DND-41 (cell line): ENCODE measurements at regions not wholly inside any gene's neighbourhood (a gene's known extent, or its start where the extent isn't known, plus 50 kb on each side); places are given as distances from the start of the nearest gene placed in this dataset.

ENCODE experiments used
- ATAC-seq: fragments of 200-7000 bp; cut with Tn5 transposase; 3 replicates; pipeline ENCODE4 v1.9.1; 2021; ENCODE audit warnings: low read depth; ENCODE audit not compliant: insufficient read depth
- DNase-seq: peaks from one replicate; pipeline ENCODE4 v3.0.0-alpha.2; 2020
- H2AFZ ChIP-seq: 2 replicates; pipeline ENCODE4 v1.6.0; 2012; ENCODE audit warnings: low read depth, low read length
- H3K27ac ChIP-seq: 2 replicates; pipeline ENCODE4 v1.5.1; 2012; ENCODE audit warnings: low read length, inconsistent platforms
- H3K27me3 ChIP-seq: fragments of 200-600 bp; sonication (generic); 2 replicates; pipeline ENCODE4 v1.6.0; 2012; ENCODE audit warnings: low read length, mild to moderate bottlenecking, inconsistent platforms; ENCODE audit not compliant: insufficient read depth, poor library complexity
- H3K36me3 ChIP-seq: 2 replicates; pipeline ENCODE4 v1.5.1; 2012; ENCODE audit warnings: low read length, inconsistent platforms; ENCODE audit not compliant: insufficient read depth
- H3K4me1 ChIP-seq: 2 replicates; pipeline ENCODE4 v1.5.1; 2012; ENCODE audit warnings: mild to moderate bottlenecking, low read length; ENCODE audit not compliant: insufficient read depth
- H3K4me2 ChIP-seq: 2 replicates; pipeline ENCODE4 v1.6.0; 2012; ENCODE audit warnings: mild to moderate bottlenecking, moderate library complexity, low read length, inconsistent platforms; ENCODE audit not compliant: insufficient read depth
- H3K4me3 ChIP-seq, 2 experiments: fragments of 200-600 bp in 1 of 2; shearing (Covaris generic) in 1 of 2; 2 replicates each; pipeline ENCODE4 v1.5.1; 2012 to 2016; ENCODE audit warnings: inconsistent platforms in 2 of 2, low read length in 2 of 2, mild to moderate bottlenecking in 2 of 2, low read depth in 1 of 2, moderate library complexity in 1 of 2
- H3K79me2 ChIP-seq: 2 replicates; pipeline ENCODE4 v1.6.0; 2012; ENCODE audit warnings: low read length, inconsistent platforms; ENCODE audit not compliant: insufficient read depth
- H3K9ac ChIP-seq: 2 replicates; pipeline ENCODE4 v1.6.0; 2012; ENCODE audit warnings: low read depth, mild to moderate bottlenecking, inconsistent platforms, low read length, moderate library complexity
- H3K9me3 ChIP-seq: 2 replicates; pipeline ENCODE4 v1.5.1; 2012; ENCODE audit warnings: low read length, moderate library complexity, mild to moderate bottlenecking, inconsistent platforms; ENCODE audit not compliant: insufficient read depth, severe bottlenecking
- H4K20me1 ChIP-seq: 2 replicates; pipeline ENCODE4 v1.6.0; 2012; ENCODE audit warnings: low read length; ENCODE audit not compliant: insufficient read depth
- EZH2 ChIP-seq: IDR thresholded peaks from 3 replicates; pipeline ENCODE4 v1.6.1; 2012; ENCODE audit warnings: borderline replicate concordance, low read depth, mild to moderate bottlenecking, moderate library complexity, low read length, inconsistent platforms; ENCODE audit not compliant: severe bottlenecking
- TF ChIP-seq, protein P1 (sequence below): IDR thresholded peaks from 2 replicates; pipeline ENCODE4 v1.5.1; 2012; ENCODE audit warnings: borderline replicate concordance, low read length, moderate library complexity, mild to moderate bottlenecking; ENCODE audit not compliant: poor library complexity, severe bottlenecking; ENCODE audit errors: extremely low read depth

DNA sequence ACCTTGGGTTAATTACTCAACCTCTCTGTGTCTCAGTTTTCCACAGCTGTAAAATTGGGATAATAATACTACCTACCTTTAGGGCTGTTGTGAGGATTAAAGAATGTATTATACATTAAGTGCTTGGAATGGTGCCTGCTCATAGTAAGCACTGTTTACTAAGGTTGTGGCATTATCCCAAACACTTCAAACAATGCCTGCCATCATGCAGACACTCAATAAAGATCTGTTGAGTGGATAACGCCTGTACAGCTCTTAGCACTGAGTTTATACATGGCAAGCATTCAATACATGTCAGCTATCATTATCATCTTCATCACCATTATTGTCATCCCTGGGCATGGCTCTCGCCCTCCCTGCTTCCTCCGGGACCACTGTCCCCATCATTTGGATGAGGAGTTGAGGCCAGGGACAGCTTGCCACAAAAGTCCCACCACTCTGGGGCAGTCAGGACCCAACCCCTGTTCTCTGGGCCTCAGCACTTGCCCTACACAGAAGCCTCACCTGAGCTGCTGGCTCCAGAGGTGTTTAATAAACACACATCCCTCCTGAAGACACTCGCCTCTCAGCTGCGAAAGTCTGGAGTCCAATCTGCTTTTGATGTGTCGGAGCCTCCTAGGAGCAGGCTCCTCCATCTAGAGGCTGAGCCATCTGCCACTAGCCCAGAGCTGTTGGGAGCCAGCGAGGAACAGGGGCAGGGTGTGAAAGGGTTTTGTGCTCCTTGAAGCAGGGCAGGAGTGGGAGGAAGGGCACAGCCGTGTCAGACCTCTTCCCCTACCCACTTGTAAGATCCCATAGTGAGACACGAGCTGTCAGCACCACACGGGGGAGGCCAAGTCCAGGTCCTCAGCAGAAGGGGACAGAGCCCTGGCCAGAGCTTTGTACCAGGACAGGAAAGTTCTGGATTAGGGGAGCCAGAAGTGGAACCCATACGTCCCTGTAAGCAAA, 80.9 kb upstream of the ZC3H12A start:
- TF ChIP-seq, protein P1, sequence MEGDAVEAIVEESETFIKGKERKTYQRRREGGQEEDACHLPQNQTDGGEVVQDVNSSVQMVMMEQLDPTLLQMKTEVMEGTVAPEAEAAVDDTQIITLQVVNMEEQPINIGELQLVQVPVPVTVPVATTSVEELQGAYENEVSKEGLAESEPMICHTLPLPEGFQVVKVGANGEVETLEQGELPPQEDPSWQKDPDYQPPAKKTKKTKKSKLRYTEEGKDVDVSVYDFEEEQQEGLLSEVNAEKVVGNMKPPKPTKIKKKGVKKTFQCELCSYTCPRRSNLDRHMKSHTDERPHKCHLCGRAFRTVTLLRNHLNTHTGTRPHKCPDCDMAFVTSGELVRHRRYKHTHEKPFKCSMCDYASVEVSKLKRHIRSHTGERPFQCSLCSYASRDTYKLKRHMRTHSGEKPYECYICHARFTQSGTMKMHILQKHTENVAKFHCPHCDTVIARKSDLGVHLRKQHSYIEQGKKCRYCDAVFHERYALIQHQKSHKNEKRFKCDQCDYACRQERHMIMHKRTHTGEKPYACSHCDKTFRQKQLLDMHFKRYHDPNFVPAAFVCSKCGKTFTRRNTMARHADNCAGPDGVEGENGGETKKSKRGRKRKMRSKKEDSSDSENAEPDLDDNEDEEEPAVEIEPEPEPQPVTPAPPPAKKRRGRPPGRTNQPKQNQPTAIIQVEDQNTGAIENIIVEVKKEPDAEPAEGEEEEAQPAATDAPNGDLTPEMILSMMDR: no peak
- TF ChIP-seq EZH2: no peak
- H3K9me3 ChIP-seq: no peaks in the 10 kb centered on the region
- peaks cover 9% of the 10 kb centered on the region for H3K27me3 ChIP-seq
- no peak overlapping the region for H3K4me2 ChIP-seq
- no peak for ATAC-seq
- H3K36me3 ChIP-seq: no peaks in the 10 kb centered on the region
- no peak overlapping the region for H3K9ac ChIP-seq
- no peak overlapping the region for H3K4me3 ChIP-seq
- no peak overlapping the region for H2AFZ ChIP-seq
- no peaks in the 10 kb centered on the region for H3K4me1 ChIP-seq
- H4K20me1 ChIP-seq: peaks cover 3% of the 10 kb centered on the region; the same call in 1 of the 2 replicates
- H3K27ac ChIP-seq: no peak overlapping the region
- DNase-seq: no peak
- H3K79me2 ChIP-seq: no peaks in the 10 kb centered on the region

DNA sequence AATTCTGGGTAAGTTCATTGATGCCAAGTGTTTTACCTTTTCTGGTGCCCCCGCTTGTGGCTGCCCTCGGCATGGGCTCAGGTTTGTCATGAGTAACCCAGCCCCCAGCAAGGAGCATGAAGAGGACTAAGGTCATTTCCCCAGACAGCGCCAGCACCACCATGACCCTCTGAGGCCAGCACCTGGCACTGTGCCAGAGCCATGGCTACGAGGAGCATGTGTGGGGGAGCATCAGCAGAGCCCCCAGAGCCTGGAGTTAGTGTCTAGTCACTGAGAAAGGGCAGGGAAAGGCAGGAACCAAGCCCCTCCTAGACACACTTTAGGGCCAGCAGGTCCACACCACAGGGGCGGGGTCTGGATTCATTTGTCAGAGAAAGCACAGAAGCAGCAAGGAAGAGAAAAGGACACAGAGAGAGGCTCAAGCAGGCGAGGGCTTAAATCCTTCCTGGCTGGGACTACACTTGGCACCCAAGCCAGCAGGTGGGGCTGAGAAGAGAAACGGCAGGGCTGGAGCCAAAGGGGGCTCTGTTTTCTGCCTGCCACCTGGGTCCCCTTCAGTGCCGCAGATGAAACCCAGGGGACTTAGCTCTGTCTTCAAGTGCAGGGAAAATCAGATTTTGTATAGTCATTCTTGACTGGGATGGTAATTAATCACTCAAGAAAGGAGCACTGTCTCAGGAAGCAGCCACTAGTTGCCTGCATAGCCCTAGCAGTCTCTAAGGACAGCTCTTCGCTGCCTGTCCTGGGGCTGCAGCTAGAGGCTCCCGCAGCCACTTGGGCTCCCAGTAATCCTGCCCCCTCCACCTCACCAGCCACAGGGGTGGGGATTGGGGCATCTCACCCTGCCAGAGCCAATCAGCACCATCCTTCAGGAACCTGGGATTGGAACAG, 79.6 kb upstream of the ZC3H12A start:
- no peak overlapping the region for H3K4me2 ChIP-seq
- TF ChIP-seq, protein P1: no peak
- TF ChIP-seq EZH2: no peak
- no peaks in the 10 kb centered on the region for H3K36me3 ChIP-seq
- no peak overlapping the region for H3K9ac ChIP-seq
- no peak overlapping the region for H3K4me3 ChIP-seq
- peaks cover 9% of the 10 kb centered on the region for H3K27me3 ChIP-seq
- H3K4me1 ChIP-seq: no peaks in the 10 kb centered on the region
- H3K27ac ChIP-seq: no peak overlapping the region
- no peaks in the 10 kb centered on the region for H3K9me3 ChIP-seq
- H4K20me1 ChIP-seq: peaks cover 3% of the 10 kb centered on the region; the same call in 1 of the 2 replicates
- no peaks in the 10 kb centered on the region for H3K79me2 ChIP-seq
- DNase-seq (no peak), ATAC-seq (no peak)
- no peak overlapping the region for H2AFZ ChIP-seq

DNA sequence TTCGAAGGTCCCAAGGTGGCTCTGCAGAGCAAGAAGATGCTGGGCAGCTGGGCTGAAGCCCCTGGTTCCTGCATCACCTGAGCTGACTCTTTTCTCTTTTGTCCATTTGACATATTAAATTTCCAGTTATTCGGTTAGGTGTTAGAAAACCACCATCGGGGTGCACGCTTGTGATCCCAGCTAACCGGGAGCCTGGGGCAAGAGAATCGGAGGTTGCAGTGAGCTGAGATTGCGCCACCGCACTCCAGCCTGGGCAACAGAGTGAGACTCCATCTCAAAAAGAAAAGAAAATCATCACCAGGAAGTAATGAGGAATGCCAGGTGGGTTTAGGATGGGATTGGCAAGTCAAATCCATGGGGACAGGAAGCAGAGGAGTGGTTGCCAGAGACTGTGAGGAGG, 76.3 kb upstream of the ZC3H12A start:
- ATAC-seq: no peak
- Histone ChIP-seq H3K4me3 (no peak overlapping the region), H4K20me1 (0 out of 2 replicates have a peak, but pooled peaks cover 1% of the 10 kb centered on the region), H3K27me3 (peaks cover 6% of the 10 kb centered on the region), H3K9ac (no peak overlapping the region), H3K79me2 (no peaks in the 10 kb centered on the region), H3K4me1 (no peaks in the 10 kb centered on the region), H2AFZ (no peak overlapping the region), H3K27ac (no peak overlapping the region), H3K36me3 (no peaks in the 10 kb centered on the region), H3K4me2 (no peak overlapping the region), H3K9me3 (no peaks in the 10 kb centered on the region)
- no peak for DNase-seq
- TF ChIP-seq, protein P1: no peak
- no peak for TF ChIP-seq EZH2
